SJCRH30 (cell line): ENCODE measurements at regions not wholly inside any gene's neighbourhood (a gene's known extent, or its start where the extent isn't known, plus 50 kb on each side); places are given as distances from the start of the nearest gene placed in this dataset.

Source experiments
- DNase-seq, 2 experiments: peaks; one replicate each; pipeline ENCODE4 v3.0.0-alpha.2; 2015 to 2020
- H3K27ac ChIP-seq: fragments of 250-450 bp; sonication (Bioruptor Pico); 2 replicates; pipeline ENCODE4 v1.5.1; 2020; ENCODE audit warnings: mild to moderate bottlenecking, moderate library complexity
- H3K27me3 ChIP-seq: fragments of 250-450 bp; sonication (Bioruptor Pico); 2 replicates; pipeline ENCODE4 v1.5.1; 2020; ENCODE audit warnings: mild to moderate bottlenecking, moderate library complexity
- H3K36me3 ChIP-seq: fragments of 250-450 bp; sonication (Bioruptor Pico); 2 replicates; pipeline ENCODE4 v1.5.1; 2020; ENCODE audit warnings: mild to moderate bottlenecking, moderate library complexity
- H3K4me1 ChIP-seq: fragments of 250-450 bp; sonication (Bioruptor Pico); 2 replicates; pipeline ENCODE4 v1.5.1; 2020; ENCODE audit warnings: mild to moderate bottlenecking, moderate library complexity
- H3K4me3 ChIP-seq: fragments of 250-450 bp; sonication (Bioruptor Pico); 2 replicates; pipeline ENCODE4 v1.5.1; 2020; ENCODE audit warnings: mild to moderate bottlenecking, moderate library complexity
- H3K9me3 ChIP-seq: fragments of 250-450 bp; sonication (Bioruptor Pico); replicated peaks from 2 replicates; pipeline ENCODE4 v1.5.1; 2020; ENCODE audit warnings: mild to moderate bottlenecking, moderate library complexity

DNA sequence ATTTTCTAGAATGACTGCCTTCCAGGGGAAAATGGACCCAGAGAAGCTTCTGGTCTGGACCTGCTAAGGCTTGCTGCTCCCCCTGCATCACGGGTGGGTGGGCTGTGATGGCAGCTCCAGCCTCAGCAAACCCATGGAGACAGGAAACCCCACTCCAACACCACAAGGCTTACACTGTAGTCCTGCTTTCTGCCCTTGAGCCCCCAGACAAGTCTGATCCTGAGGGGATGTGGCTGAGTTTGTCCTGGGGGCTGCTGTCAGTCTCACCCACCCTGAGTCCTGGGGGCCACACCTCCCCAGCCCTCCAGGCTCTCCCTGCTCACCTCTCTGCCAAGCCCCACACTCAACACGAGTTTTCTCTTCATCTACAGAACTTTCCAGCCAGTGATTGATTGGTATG is 279.4 kb downstream of the EIPR1 start:
- DNase-seq, result no peak
- Histone ChIP-seq H3K4me1 (no peaks in the 10 kb centered on the region), H3K36me3 (no peaks in the 10 kb centered on the region), H3K27ac (no peak overlapping the region), H3K9me3 (no peaks in the 10 kb centered on the region), H3K4me3 (no peak overlapping the region), H3K27me3 (no peaks in the 10 kb centered on the region)

DNA sequence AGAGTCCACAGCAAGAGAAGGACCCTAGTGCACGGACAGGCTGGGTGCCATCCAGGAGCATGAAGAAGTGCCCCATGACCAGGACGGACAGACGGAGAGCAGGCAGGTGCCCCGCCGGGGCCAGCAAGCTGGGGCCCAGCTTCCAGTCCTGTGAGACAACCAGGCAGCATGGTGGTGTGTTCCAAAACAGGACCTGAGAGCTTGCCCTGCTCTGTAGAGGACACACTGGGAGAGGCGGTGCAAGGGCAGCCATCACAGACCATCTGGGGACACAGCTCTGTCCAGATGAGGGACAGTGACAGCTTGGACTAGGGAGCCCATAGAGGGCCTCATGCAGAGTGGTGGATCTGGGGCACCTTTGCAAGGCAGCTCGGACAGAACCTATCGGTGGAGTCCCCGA is 279.8 kb downstream of the EIPR1 start:
- Histone ChIP-seq H3K27me3 (no peaks in the 10 kb centered on the region), H3K4me1 (no peaks in the 10 kb centered on the region), H3K9me3 (no peaks in the 10 kb centered on the region), H3K36me3 (no peaks in the 10 kb centered on the region), H3K27ac (no peak overlapping the region), H3K4me3 (no peak overlapping the region)
- DNase-seq, result no peak

DNA sequence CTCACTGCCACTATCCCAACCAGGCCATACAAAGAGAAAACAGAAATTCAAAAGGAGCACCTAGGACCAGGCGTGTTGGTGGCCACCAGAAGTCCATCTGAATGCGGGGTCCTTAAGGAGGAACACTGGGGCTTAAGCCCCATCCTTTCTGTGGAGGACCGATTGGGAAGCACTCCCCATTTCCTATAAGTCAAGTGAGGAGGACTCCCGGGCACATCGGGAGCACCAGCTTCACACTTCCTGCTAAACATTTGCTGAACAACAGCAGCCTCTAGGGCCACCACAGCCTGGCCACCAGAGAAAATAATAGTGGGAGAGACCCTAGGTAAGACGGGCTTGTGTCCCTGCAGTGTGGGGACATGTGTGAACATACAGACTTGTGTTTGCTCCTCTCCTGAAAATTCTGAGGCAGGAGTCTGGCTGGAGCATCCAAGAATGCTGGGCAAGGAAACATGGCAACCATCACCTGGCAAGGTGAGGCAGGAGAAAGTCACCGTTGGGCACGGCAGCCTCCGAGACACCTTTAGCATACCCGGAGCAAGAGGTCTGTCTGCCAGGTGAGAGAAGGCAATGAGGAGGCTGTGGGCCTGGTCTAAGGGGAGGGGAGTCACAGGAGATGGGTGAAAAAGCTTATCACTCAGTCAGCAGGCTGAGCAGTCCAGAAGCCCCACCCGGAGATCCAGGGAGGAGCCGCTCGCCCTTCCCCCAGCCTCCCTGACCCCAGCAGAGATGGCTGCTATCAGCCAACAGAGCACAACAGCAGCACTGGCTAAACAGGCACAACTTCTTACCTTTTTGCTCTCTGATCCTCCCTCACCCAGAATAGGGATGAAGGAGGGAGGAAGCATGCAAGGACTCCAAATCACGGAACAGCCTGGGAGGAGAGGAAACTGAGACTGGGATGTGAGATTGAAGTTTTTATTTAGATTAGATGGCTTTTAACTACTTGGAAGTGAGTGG is 282.3 kb downstream of the EIPR1 start:
- no peaks in the 10 kb centered on the region for H3K36me3 ChIP-seq
- DNase-seq, result no peak
- no peak overlapping the region for H3K27ac ChIP-seq
- no peaks in the 10 kb centered on the region for H3K27me3 ChIP-seq
- no peaks in the 10 kb centered on the region for H3K9me3 ChIP-seq
- no peaks in the 10 kb centered on the region for H3K4me1 ChIP-seq
- no peak overlapping the region for H3K4me3 ChIP-seq

DNA sequence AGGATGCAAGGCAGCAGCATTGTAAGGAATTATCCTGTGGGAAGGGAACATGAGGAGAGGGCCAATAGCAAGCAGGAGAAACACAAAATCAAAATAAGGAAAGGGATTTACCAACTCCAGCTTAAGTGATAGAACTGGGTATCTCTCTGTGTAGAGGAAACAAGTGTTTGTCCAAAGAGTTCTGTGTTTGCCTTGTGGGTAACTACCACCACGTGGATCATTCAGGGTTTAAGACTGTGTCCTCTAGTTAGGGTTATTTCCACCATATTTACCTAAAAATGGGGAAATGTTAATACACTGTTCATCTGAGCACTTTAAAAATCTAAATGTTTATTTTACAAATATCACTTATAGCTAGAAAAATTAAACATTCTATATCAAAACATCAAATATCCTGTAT is 283.3 kb downstream of the EIPR1 start:
- Histone ChIP-seq H3K4me1 (no peaks in the 10 kb centered on the region), H3K36me3 (no peaks in the 10 kb centered on the region), H3K27me3 (no peaks in the 10 kb centered on the region), H3K9me3 (0 out of 2 replicates have a peak, but pooled peaks cover 3% of the 10 kb centered on the region), H3K27ac (no peak overlapping the region), H3K4me3 (no peak overlapping the region)
- DNase-seq, result no peak

DNA sequence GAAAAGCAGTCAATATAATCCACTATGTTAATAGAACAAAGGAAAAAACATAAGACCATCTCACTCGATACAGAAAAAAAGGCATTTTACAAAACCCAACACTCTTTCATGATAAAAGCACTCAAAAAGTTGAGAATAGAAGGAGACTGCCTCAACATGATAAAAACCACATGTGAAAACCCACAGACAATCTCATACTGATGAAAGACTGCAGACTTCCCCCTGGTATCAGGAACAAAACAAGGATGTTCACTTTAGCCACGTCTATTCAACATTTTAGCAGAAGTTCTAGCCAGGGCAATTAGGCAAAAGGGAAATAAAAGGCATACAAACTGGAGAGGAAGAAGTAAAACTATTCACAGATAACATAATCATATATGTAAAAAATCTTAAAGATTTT is 285.9 kb downstream of the EIPR1 start:
- no peak overlapping the region for H3K4me3 ChIP-seq
- H3K4me1 ChIP-seq, result no peaks in the 10 kb centered on the region
- no peak for DNase-seq
- no peak overlapping the region for H3K27ac ChIP-seq
- H3K9me3 ChIP-seq, result peaks cover 14% of the 10 kb centered on the region
- no peaks in the 10 kb centered on the region for H3K36me3 ChIP-seq
- no peaks in the 10 kb centered on the region for H3K27me3 ChIP-seq

DNA sequence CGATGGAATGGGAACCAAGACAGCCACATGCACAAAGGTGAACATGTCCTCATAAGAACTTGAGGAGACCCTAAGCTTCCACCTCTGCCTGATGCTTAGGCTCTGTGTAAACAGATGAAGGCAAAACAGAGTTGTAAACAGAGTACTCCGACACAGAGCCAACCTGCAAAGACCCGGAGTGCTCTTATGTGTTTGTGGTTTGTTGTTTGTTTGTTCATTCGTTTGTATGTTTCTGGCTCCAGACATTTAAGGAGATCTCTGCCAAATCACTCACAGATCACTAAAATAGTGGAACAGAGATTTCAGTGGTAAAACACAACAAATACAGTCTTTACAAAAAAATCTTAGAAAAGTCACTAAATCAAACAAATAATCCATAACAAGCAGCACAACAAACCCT is 294.9 kb downstream of the EIPR1 start:
- no peak overlapping the region for H3K4me3 ChIP-seq
- DNase-seq, result no peak
- no peaks in the 10 kb centered on the region for H3K27me3 ChIP-seq
- H3K36me3 ChIP-seq, result no peaks in the 10 kb centered on the region
- H3K27ac ChIP-seq, result no peak overlapping the region
- H3K9me3 ChIP-seq, result peaks cover under 1% of the 10 kb centered on the region; the same call in 1 of the 2 replicates
- no peaks in the 10 kb centered on the region for H3K4me1 ChIP-seq

DNA sequence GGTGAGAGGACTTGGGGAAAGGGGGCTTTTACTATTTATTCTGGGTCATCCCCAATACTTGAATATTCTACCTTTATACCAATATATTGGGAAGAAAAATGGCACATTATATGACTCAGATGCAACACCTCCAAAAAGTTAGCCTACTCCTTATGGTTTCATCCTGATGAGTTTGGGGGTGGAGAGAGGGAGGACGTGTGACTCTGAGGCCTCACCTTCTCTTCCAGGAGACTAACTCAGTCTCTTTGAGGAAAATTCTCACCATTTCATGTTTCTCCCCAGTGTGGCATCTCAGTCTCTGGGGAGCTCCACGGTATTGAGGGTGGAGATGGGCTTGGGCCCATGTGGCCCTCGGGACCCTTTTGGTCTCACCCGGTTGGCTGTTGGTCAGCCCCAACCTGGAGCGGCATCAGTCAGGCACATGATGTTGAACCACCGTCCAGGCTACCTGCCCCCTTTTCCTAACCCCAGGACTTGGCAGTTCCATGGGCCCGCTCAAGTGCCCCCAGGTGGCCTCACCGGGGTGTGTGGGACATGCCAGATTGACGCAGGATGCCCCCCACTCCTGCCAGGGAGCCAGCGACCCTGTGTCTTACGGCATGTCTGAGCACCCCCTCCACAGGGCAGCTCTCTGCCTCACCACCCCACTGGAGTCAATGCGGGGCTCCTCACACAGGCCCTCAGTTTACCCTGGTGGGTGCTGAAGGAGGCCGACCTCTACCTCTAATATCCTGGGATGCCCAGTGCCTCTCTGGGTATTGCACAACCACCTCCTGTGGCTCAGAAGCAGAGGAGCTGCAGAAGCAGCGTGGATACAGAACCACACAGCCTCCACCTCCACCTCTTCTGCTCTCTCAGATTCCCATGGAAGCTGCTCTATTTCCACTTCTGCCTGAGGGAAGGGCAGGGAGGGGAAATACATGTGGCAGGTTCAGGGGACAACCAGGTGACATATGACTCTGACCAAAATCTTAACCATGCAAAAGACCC is 297.4 kb downstream of the EIPR1 start:
- no peaks in the 10 kb centered on the region for H3K36me3 ChIP-seq
- no peak overlapping the region for H3K4me3 ChIP-seq
- H3K27ac ChIP-seq, result no peak overlapping the region
- no peaks in the 10 kb centered on the region for H3K27me3 ChIP-seq
- H3K4me1 ChIP-seq, result no peaks in the 10 kb centered on the region
- DNase-seq, result no peak
- H3K9me3 ChIP-seq, result no peaks in the 10 kb centered on the region

DNA sequence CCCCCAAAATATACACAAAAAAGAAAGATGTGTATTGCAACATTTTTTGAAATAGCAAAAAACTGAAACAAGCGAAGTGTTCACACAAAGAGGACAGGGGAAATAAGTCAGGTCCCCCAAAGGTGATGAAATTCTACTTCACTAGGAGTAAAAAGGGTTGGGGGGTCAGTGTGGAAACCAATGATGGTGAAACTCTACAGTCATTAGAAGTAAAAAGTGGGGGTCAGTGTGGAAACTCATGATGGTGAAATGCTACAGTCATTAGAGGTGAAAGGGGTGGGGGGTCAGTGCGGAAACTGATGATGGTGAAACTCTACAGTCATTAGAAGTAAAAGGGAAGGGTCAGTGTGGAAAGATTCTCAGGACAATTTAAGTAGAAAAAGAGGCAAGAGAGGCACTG is 298.2 kb downstream of the EIPR1 start:
- H3K4me3 ChIP-seq, result no peak overlapping the region
- no peak for DNase-seq
- no peaks in the 10 kb centered on the region for H3K4me1 ChIP-seq
- no peak overlapping the region for H3K27ac ChIP-seq
- no peaks in the 10 kb centered on the region for H3K27me3 ChIP-seq
- no peaks in the 10 kb centered on the region for H3K9me3 ChIP-seq
- H3K36me3 ChIP-seq, result no peaks in the 10 kb centered on the region

DNA sequence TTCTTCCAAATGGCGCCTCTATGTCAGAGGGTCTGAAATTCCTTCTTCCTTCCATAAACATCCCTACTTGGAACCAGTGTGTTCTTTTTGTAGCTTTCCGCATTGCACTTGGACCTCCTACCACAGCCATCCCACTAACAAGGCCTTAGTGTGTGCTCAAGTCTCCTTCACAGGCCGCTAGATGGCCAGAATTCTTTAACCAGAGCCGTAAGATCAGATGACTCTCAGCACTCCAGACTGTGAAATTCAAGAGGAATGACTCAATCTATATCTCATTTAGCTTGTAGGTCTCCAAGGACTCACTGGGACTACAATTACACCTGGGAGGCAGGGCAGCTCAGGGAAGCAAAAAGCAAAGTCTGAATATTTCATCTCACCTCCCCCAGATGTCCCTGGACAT is 298.9 kb downstream of the EIPR1 start:
- Histone ChIP-seq H3K36me3 (no peaks in the 10 kb centered on the region), H3K9me3 (no peaks in the 10 kb centered on the region), H3K27ac (no peak overlapping the region), H3K4me3 (no peak overlapping the region), H3K4me1 (no peaks in the 10 kb centered on the region), H3K27me3 (no peaks in the 10 kb centered on the region)
- DNase-seq, result peak in 1 of 2 experiments; percentile 26

DNA sequence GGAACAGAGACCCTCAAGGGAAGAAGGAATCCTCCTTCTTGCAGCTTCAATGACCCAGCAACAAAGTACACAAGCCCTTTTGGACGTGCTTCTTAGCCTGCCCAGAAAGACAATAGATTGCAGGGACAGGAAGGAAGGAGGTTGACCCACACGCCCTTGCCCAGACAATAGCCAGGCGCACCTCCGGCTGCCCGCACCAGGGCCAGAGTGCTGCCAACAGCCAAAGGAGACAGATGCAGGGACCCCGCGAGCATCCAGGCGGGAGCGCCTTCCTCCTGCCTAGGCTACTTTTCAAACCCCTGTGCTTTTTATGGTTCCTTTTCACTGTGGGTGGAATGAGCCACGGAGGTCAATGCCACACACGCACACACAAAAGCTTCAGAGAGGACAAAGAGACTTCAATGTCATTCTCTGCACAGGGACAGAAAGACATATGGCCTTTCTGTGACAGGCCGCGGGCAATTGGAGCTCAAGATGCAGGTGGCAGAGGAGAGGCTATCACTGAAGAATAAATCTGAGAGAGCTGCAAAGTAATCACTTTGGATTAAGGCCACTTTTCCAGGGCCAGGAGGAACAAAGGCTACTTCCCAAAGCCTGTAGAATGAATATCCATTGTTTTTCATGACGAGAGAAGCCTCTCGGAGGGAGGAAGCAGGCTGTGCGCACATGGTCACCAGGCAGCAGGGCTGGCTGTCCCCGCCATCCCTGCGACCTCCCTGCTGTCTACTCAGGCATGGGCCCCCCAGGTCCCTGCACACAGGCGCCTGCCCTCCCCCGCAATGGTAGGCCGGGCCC is 300.6 kb downstream of the EIPR1 start:
- Histone ChIP-seq H3K36me3 (no peaks in the 10 kb centered on the region), H3K4me3 (no peak overlapping the region), H3K4me1 (no peaks in the 10 kb centered on the region), H3K27ac (no peak overlapping the region), H3K9me3 (no peaks in the 10 kb centered on the region), H3K27me3 (no peaks in the 10 kb centered on the region)
- DNase-seq, result no peak

DNA sequence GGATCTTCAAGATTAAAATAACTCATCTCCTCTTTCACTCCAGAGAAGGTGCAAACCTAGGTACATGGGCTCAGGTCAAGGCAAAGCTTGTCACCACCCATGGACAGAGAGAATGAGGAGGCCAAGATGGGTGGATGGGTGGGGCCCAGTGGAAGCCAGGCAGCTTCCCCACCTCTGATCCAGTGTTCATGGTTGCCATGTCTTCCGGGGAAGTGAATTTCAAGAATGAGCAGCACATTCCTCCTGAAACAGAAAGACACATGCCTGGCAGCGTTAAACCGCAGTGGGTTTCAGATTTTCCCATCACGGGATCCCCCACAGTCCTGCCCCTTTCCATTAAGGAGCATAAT is 301.7 kb downstream of the EIPR1 start:
- no peak for DNase-seq
- Histone ChIP-seq H3K27me3 (no peaks in the 10 kb centered on the region), H3K4me1 (no peaks in the 10 kb centered on the region), H3K27ac (no peak overlapping the region), H3K4me3 (no peak overlapping the region), H3K9me3 (no peaks in the 10 kb centered on the region), H3K36me3 (no peaks in the 10 kb centered on the region)

DNA sequence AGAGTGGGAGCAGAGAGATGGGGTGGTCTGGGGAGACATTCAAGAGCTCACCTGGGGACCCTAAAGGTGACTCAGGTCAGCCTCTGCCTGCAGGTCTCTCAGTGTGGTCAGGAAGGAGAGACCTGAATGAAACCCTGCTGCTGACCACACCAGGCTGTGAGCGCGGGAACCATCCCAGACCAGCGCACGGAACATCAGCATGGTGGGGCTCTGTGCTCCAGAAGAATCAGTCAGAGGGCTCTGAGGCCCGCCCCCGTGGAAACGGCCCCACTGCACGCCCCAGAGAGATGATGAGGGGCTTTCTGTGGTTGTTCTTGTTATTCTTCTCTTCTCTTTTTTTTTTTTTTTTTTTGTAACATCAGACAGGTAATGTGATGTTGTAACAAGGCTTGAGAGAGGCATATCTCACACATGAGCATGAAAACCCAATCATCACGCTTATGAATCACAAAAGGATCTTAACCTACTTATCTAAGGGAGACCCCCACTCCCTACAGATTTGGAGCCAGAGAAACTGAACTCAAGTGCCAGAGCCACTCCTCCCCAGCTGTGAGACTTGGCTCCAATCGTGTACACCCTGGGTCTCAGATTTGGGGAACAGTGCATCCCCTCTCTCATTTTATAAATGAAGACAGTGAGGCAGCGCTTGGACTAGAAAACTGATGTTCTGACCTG is 302.2 kb downstream of the EIPR1 start:
- no peak for DNase-seq
- Histone ChIP-seq H3K27me3 (no peaks in the 10 kb centered on the region), H3K27ac (no peak overlapping the region), H3K36me3 (no peaks in the 10 kb centered on the region), H3K4me3 (no peak overlapping the region), H3K4me1 (no peaks in the 10 kb centered on the region), H3K9me3 (no peaks in the 10 kb centered on the region)

DNA sequence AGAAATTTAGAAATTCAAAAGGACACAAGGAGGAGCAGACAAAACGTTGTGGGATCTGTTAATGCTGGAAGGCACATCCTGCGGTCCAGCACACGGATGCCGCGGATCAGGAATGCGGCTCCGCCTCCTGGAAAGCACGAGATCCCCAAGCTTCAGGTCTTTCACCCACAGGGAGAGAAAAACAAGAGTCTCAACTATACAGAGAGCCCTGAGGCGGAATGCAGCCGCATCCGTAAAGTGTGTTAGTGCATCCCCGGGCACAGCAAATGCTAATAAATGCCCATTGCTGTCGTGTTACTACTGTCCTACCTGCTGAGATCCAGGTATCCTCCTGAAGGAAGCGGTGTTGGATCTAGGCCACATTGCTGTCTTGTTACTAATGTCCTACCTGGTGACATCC is 303.9 kb downstream of the EIPR1 start:
- no peak overlapping the region for H3K27ac ChIP-seq
- H3K4me3 ChIP-seq, result no peak overlapping the region
- H3K4me1 ChIP-seq, result no peaks in the 10 kb centered on the region
- no peaks in the 10 kb centered on the region for H3K36me3 ChIP-seq
- H3K9me3 ChIP-seq, result no peaks in the 10 kb centered on the region
- DNase-seq, result no peak
- no peaks in the 10 kb centered on the region for H3K27me3 ChIP-seq

DNA sequence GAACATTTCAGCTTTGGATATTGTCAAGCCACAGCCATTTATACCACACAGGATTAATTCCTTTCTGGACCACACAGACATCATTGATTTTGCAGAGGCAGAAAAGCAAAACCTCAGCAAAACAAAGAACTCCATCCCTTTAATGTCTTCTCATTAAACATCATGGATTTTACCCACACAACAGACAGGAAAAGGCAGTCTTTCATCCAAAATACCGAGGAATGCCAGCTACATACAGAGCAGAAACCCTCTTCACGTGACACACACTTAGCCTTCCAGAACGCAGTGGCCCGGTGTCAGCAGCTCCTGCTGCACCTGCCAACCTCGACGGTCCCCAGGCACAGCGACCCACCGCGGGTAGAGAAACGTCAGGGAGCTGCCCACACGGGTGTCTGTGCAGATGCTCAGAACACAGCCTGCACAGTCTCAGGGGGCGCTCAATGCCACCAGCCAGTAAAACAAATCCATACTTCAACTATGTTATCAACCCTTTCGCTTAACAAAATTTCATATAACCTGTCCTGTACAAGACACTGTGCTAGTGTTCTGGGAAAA is 304.5 kb downstream of the EIPR1 start:
- no peaks in the 10 kb centered on the region for H3K9me3 ChIP-seq
- H3K27me3 ChIP-seq, result no peaks in the 10 kb centered on the region
- H3K27ac ChIP-seq, result no peak overlapping the region
- no peak for DNase-seq
- H3K36me3 ChIP-seq, result no peaks in the 10 kb centered on the region
- H3K4me1 ChIP-seq, result no peaks in the 10 kb centered on the region
- no peak overlapping the region for H3K4me3 ChIP-seq
